Trophoblast cell (in vitro differentiated cells and primary cell): ENCODE measurements at regions not wholly inside any gene's neighbourhood (a gene's known extent, or its start where the extent isn't known, plus 50 kb on each side); places are given as distances from the start of the nearest gene placed in this dataset.

Experiments
- DNase-seq, 2 donors: peaks; one replicate each; pipeline ENCODE4 v3.0.0-alpha.2; 2016
- H2AFZ ChIP-seq: 2 replicates; pipeline ENCODE4 v1.6.1; 2013; ENCODE audit warnings: low read length, moderate library complexity, mild to moderate bottlenecking; ENCODE audit not compliant: insufficient read depth, poor library complexity
- H2AK5ac ChIP-seq: 2 replicates; pipeline ENCODE4 v1.6.1; 2013; ENCODE audit warnings: mild to moderate bottlenecking, low read length
- H2BK120ac ChIP-seq: 2 replicates; pipeline ENCODE4 v1.6.1; 2013; ENCODE audit warnings: low read length, mild to moderate bottlenecking, moderate library complexity; ENCODE audit not compliant: insufficient read depth, poor library complexity
- H2BK12ac ChIP-seq: 2 replicates; pipeline ENCODE4 v1.6.1; 2013; ENCODE audit warnings: mild to moderate bottlenecking, low read length, moderate library complexity
- H2BK5ac ChIP-seq: 2 replicates; pipeline ENCODE4 v1.6.1; 2013; ENCODE audit warnings: low read length, low read depth, moderate library complexity, mild to moderate bottlenecking; ENCODE audit not compliant: poor library complexity
- H3K14ac ChIP-seq: 2 replicates; pipeline ENCODE4 v1.6.1; 2013; ENCODE audit warnings: mild to moderate bottlenecking, low read length
- H3K18ac ChIP-seq: 2 replicates; pipeline ENCODE4 v1.6.1; 2013; ENCODE audit warnings: mild to moderate bottlenecking, low read length
- H3K23ac ChIP-seq: 2 replicates; pipeline ENCODE4 v1.6.1; 2013; ENCODE audit warnings: low read length
- H3K27ac ChIP-seq: 2 replicates; pipeline ENCODE4 v1.5.1; 2013; ENCODE audit warnings: low read depth, mild to moderate bottlenecking, inconsistent platforms, low read length, moderate library complexity
- H3K27me3 ChIP-seq: 2 replicates; pipeline ENCODE4 v1.6.1; 2013; ENCODE audit warnings: inconsistent platforms, mild to moderate bottlenecking, low read length, moderate library complexity; ENCODE audit not compliant: insufficient read depth
- H3K36me3 ChIP-seq, 2 experiments: 1 replicate in 1 of 2; 2 replicates in 1 of 2; pipeline ENCODE4 v1.6.1; 2013; ENCODE audit warnings: low read length in 2 of 2, mild to moderate bottlenecking in 2 of 2, moderate library complexity in 1 of 2; ENCODE audit not compliant: insufficient read depth in 2 of 2, control insufficient read depth in 1 of 2
- H3K4ac ChIP-seq: 2 replicates; pipeline ENCODE4 v1.6.1; 2013; ENCODE audit warnings: low read depth, mild to moderate bottlenecking, low read length, moderate library complexity
- H3K4me1 ChIP-seq, 2 experiments: 1 replicate in 1 of 2; 2 replicates in 1 of 2; pipeline ENCODE4 v1.6.1; 2013; ENCODE audit warnings: low read length in 2 of 2, mild to moderate bottlenecking in 2 of 2, moderate library complexity in 1 of 2; ENCODE audit not compliant: insufficient read depth in 2 of 2, control insufficient read depth in 1 of 2
- H3K4me2 ChIP-seq: 2 replicates; pipeline ENCODE4 v1.6.1; 2013; ENCODE audit warnings: inconsistent platforms, mild to moderate bottlenecking, low read length, moderate library complexity
- H3K4me3 ChIP-seq: 2 replicates; pipeline ENCODE4 v1.5.1; 2013; ENCODE audit warnings: mild to moderate bottlenecking, low read depth, low read length, inconsistent platforms
- H3K79me1 ChIP-seq: one replicate; pipeline ENCODE4 v1.6.1; 2013; ENCODE audit warnings: low read length
- H3K79me2 ChIP-seq: 2 replicates; pipeline ENCODE4 v1.6.1; 2013; ENCODE audit warnings: low read length, mild to moderate bottlenecking; ENCODE audit not compliant: control insufficient read depth, insufficient read depth, poor library complexity
- H3K9ac ChIP-seq: 2 replicates; pipeline ENCODE4 v1.6.1; 2013; ENCODE audit warnings: mild to moderate bottlenecking, low read length
- H3K9me3 ChIP-seq: 2 replicates; pipeline ENCODE4 v1.6.1; 2013; ENCODE audit warnings: low read depth, mild to moderate bottlenecking, control low read depth, inconsistent platforms, low read length; ENCODE audit not compliant: insufficient read depth
- H4K12ac ChIP-seq: 2 replicates; pipeline ENCODE4 v1.6.1; 2013; ENCODE audit warnings: low read depth, mild to moderate bottlenecking, low read length, moderate library complexity
- H4K8ac ChIP-seq: 2 replicates; pipeline ENCODE4 v1.6.1; 2013; ENCODE audit warnings: low read depth, mild to moderate bottlenecking, low read length, moderate library complexity
- H4K91ac ChIP-seq: one replicate; pipeline ENCODE4 v1.6.1; 2013; ENCODE audit warnings: low read depth, mild to moderate bottlenecking, low read length, moderate library complexity
- WGBS: extraction: QIAGEN DNeasy Blood & Tissue Kit; methylation state at CpG from one replicate; pipeline ENCODE4 v1.1.7; 2013; ENCODE audit warnings: missing lambda C conversion rate; ENCODE audit not compliant: insufficient read length, insufficient coverage; ENCODE audit errors: extremely low coverage; 5-methylcytosine and 5-hydroxymethylcytosine counted together

GRCh38 chr2:221195829-221196228 is 376.3 kb downstream of the EPHA4 start:
- H3K18ac ChIP-seq = no peak overlapping the region
- H4K8ac ChIP-seq = no peak overlapping the region
- no peak overlapping the region for H3K27ac ChIP-seq
- no peak overlapping the region for H3K4me2 ChIP-seq
- no peak overlapping the region for H3K9ac ChIP-seq
- no peak overlapping the region for H3K14ac ChIP-seq
- no CpG with 5 or more reads among the region's 1 CpG for WGBS
- no peak overlapping the region for H3K23ac ChIP-seq
- H4K91ac ChIP-seq = no peak overlapping the region
- H3K36me3 ChIP-seq = no peaks in the 10 kb centered on the region
- no peak overlapping the region for H2AFZ ChIP-seq
- no peak overlapping the region for H4K12ac ChIP-seq
- H3K4me1 ChIP-seq = no peaks in the 10 kb centered on the region
- no peak overlapping the region for H3K4me3 ChIP-seq
- H3K9me3 ChIP-seq = no peaks in the 10 kb centered on the region
- H3K79me2 ChIP-seq = no peaks in the 10 kb centered on the region
- H2BK12ac ChIP-seq = no peak overlapping the region
- H2BK5ac ChIP-seq = no peak overlapping the region
- H2AK5ac ChIP-seq = no peak overlapping the region
- H3K27me3 ChIP-seq = no peaks in the 10 kb centered on the region
- H2BK120ac ChIP-seq = no peak overlapping the region
- no peak for DNase-seq
- no peak overlapping the region for H3K4ac ChIP-seq
- H3K79me1 ChIP-seq = no peaks in the 10 kb centered on the region

- H3K4ac ChIP-seq = no peak overlapping the region
- H3K27me3 ChIP-seq = no peaks in the 10 kb centered on the region
- no peak overlapping the region for H3K27ac ChIP-seq
- no peak overlapping the region for H4K91ac ChIP-seq
- no peak overlapping the region for H4K12ac ChIP-seq
- no peak overlapping the region for H2AFZ ChIP-seq
- no peaks in the 10 kb centered on the region for H3K79me2 ChIP-seq
- no peak overlapping the region for H2BK5ac ChIP-seq
- no CpG with 5 or more reads among the region's 4 CpGs for WGBS
- no peak overlapping the region for H3K14ac ChIP-seq
- H3K4me2 ChIP-seq = no peak overlapping the region
- H2AK5ac ChIP-seq = no peak overlapping the region
- H3K23ac ChIP-seq = no peak overlapping the region
- no peak overlapping the region for H4K8ac ChIP-seq
- no peaks in the 10 kb centered on the region for H3K79me1 ChIP-seq
- no peaks in the 10 kb centered on the region for H3K36me3 ChIP-seq
- no peak overlapping the region for H3K9ac ChIP-seq
- H3K4me1 ChIP-seq = no peaks in the 10 kb centered on the region
- no peak overlapping the region for H3K18ac ChIP-seq
- H2BK120ac ChIP-seq = no peak overlapping the region
- H3K4me3 ChIP-seq = no peak overlapping the region
- no peak overlapping the region for H2BK12ac ChIP-seq
- no peak for DNase-seq
- H3K9me3 ChIP-seq = no peaks in the 10 kb centered on the region
These were observed 374.8 kb downstream of the EPHA4 start for GRCh38 chr2:221197225-221197856.

- H2BK120ac ChIP-seq = no peak overlapping the region
These were observed 373.8 kb downstream of the EPHA4 start for GRCh38 chr2:221198309-221198708.

GRCh38 chr2:221200184-221200839 is 371.8 kb downstream of the EPHA4 start:
- H4K91ac ChIP-seq = no peak overlapping the region
- no peak overlapping the region for H3K4me2 ChIP-seq
- H3K9ac ChIP-seq = no peak overlapping the region
- no CpG with 5 or more reads among the region's 3 CpGs for WGBS
- H3K18ac ChIP-seq = no peak overlapping the region
- no peaks in the 10 kb centered on the region for H3K79me2 ChIP-seq
- no peaks in the 10 kb centered on the region for H3K27me3 ChIP-seq
- H3K79me1 ChIP-seq = no peaks in the 10 kb centered on the region
- no peak overlapping the region for H4K8ac ChIP-seq
- no peak overlapping the region for H3K4me3 ChIP-seq
- H3K36me3 ChIP-seq = no peaks in the 10 kb centered on the region
- no peak overlapping the region for H3K23ac ChIP-seq
- H2BK12ac ChIP-seq = no peak overlapping the region
- DNase-seq = no peak
- H2BK5ac ChIP-seq = no peak overlapping the region
- no peak overlapping the region for H2BK120ac ChIP-seq
- H3K4me1 ChIP-seq = no peaks in the 10 kb centered on the region
- H2AFZ ChIP-seq = no peak overlapping the region
- no peak overlapping the region for H4K12ac ChIP-seq
- H2AK5ac ChIP-seq = no peak overlapping the region
- H3K9me3 ChIP-seq = no peaks in the 10 kb centered on the region
- H3K4ac ChIP-seq = no peak overlapping the region
- H3K14ac ChIP-seq = no peak overlapping the region
- no peak overlapping the region for H3K27ac ChIP-seq

More at GRCh38 chr2:221198309-221198708, 373.8 kb downstream of the EPHA4 start:
- Histone ChIP-seq H2AFZ (no peak overlapping the region), H2BK12ac (no peak overlapping the region), H3K36me3 (no peaks in the 10 kb centered on the region), H3K27me3 (no peaks in the 10 kb centered on the region), H3K79me2 (no peaks in the 10 kb centered on the region), H2BK5ac (no peak overlapping the region), H4K91ac (no peak overlapping the region), H3K27ac (no peak overlapping the region), H3K4ac (no peak overlapping the region), H3K14ac (no peak overlapping the region), H3K18ac (no peak overlapping the region), H3K9ac (no peak overlapping the region), H3K4me2 (no peak overlapping the region), H3K4me1 (no peaks in the 10 kb centered on the region), H4K8ac (no peak overlapping the region), H3K23ac (no peak overlapping the region), H4K12ac (no peak overlapping the region), H3K9me3 (no peaks in the 10 kb centered on the region), H2AK5ac (no peak overlapping the region), H3K4me3 (no peak overlapping the region), H3K79me1 (no peaks in the 10 kb centered on the region)
- DNase-seq = peak; percentile 2 to 51
